HFF-Myc (cell line): ENCODE measurements at regions not wholly inside any gene's neighbourhood (a gene's known extent, or its start where the extent isn't known, plus 50 kb on each side); places are given as distances from the start of the nearest gene placed in this dataset.

Experiments used
- DNase-seq: peaks from one replicate; pipeline ENCODE4 v3.0.0-alpha.2; 2011; ENCODE audit warnings: low read depth; ENCODE audit errors: extremely low read depth
- H3K4me3 ChIP-seq: replicated peaks from 2 replicates; pipeline ENCODE4 v1.5.1; 2011; ENCODE audit warnings: low read depth, mild to moderate bottlenecking, control low read depth, low read length
- CTCF ChIP-seq: IDR thresholded peaks from 2 replicates; pipeline ENCODE4 v1.5.1; 2012; ENCODE audit warnings: mild to moderate bottlenecking, low read depth, low read length, control low read depth; ENCODE audit errors: missing control alignments

GRCh38 chr18:55775972-55776371 lies 188.0 kb upstream of the TCF4 start:
- no peak overlapping the region for H3K4me3 ChIP-seq
- no peak for DNase-seq
- no peak for TF ChIP-seq CTCF

- H3K4me3 ChIP-seq, result no peak overlapping the region
- DNase-seq, result no peak
- TF ChIP-seq CTCF, result no peak
Observed at GRCh38 chr18:55774505-55774904, 186.5 kb upstream of the TCF4 start.

- no peak overlapping the region for H3K4me3 ChIP-seq
- no peak for TF ChIP-seq CTCF
- no peak for DNase-seq
Observed at GRCh38 chr18:55768255-55768654, 180.3 kb upstream of the TCF4 start.

GRCh38 chr18:55764386-55764785 lies 176.4 kb upstream of the TCF4 start:
- TF ChIP-seq CTCF, result no peak
- DNase-seq, result no peak
- H3K4me3 ChIP-seq, result no peak overlapping the region

GRCh38 chr18:55763805-55764204 lies 175.8 kb upstream of the TCF4 start:
- TF ChIP-seq CTCF, result no peak
- no peak overlapping the region for H3K4me3 ChIP-seq
- no peak for DNase-seq

- DNase-seq, result no peak
- no peak overlapping the region for H3K4me3 ChIP-seq
- no peak for TF ChIP-seq CTCF
Observed at GRCh38 chr18:55763298-55763697, 175.3 kb upstream of the TCF4 start.

- TF ChIP-seq CTCF, result no peak
- no peak overlapping the region for H3K4me3 ChIP-seq
- no peak for DNase-seq
Observed at GRCh38 chr18:55762424-55762823, 174.4 kb upstream of the TCF4 start.
